Panc1 (cell line): ENCODE measurements at regions not wholly inside any gene's neighbourhood (a gene's known extent, or its start where the extent isn't known, plus 50 kb on each side); places are given as distances from the start of the nearest gene placed in this dataset.

Source experiments
- ATAC-seq: fragments of 200-7000 bp; cut with Tn5 transposase; 2 replicates; pipeline ENCODE4 v1.9.1; 2020; ENCODE audit warnings: mild to moderate bottlenecking, moderate library complexity
- BruUV-seq: library from RNA; stranded (reverse); fragments of 400-500 nt; replicated peaks from 2 replicates; lab custom pipeline; 2021; lab: Mats Ljungman, UMichigan
- CTCF ChIA-PET: fragments of 300-600 bp; sonication (Branson Sonifier 250); formaldehyde crosslinking; loops from one replicate; lab custom pipeline; 2022; ENCODE audit warnings: antibody characterized with exemption; lab: Charles Lee
- POLR2A ChIA-PET: fragments of 300-600 bp; sonication (Branson Sonifier 250); formaldehyde crosslinking; loops from one replicate; lab custom pipeline; 2022; ENCODE audit warnings: antibody characterized with exemption; lab: Charles Lee
- DNase-seq: peaks from one replicate; pipeline ENCODE4 v3.0.0-alpha.2; 2010; ENCODE audit warnings: low read depth, low spot score
- H3K27ac ChIP-seq: 2 replicates; pipeline ENCODE4 v1.5.1; 2011; ENCODE audit warnings: mild to moderate bottlenecking, low read length, inconsistent platforms
- H3K27me3 ChIP-seq: fragments of 200-500 bp; sonication (Bioruptor generic); 2 replicates; pipeline ENCODE4 v1.6.0; 2014; ENCODE audit warnings: low read length, inconsistent platforms; ENCODE audit not compliant: control insufficient read depth, insufficient read depth
- H3K36me3 ChIP-seq: fragments of 200-500 bp; sonication (Bioruptor generic); 2 replicates; pipeline ENCODE4 v1.5.1; 2014; ENCODE audit warnings: inconsistent platforms, mild to moderate bottlenecking, low read length, moderate library complexity; ENCODE audit not compliant: control insufficient read depth, insufficient read depth
- H3K4me1 ChIP-seq: 2 replicates; pipeline ENCODE4 v1.5.1; 2011; ENCODE audit warnings: inconsistent platforms, mild to moderate bottlenecking, low read length, moderate library complexity; ENCODE audit not compliant: control insufficient read depth, insufficient read depth
- H3K4me3 ChIP-seq, 2 experiments: 2 replicates each; pipeline ENCODE4 v1.5.1; 2011 to 2012; ENCODE audit warnings: low read depth in 2 of 2, low read length in 2 of 2, mild to moderate bottlenecking in 2 of 2, inconsistent platforms in 1 of 2, moderate library complexity in 1 of 2
- H3K9me3 ChIP-seq: fragments of 200-500 bp; sonication (Bioruptor generic); 2 replicates; pipeline ENCODE4 v1.5.1; 2014; ENCODE audit warnings: low read depth, mild to moderate bottlenecking, inconsistent platforms, low read length, moderate library complexity; ENCODE audit not compliant: control insufficient read depth, insufficient read depth
- CTCF ChIP-seq: fragments of 450-650 bp; IDR thresholded peaks from 2 replicates; pipeline ENCODE4 v1.5.1; 2017; ENCODE audit warnings: mild to moderate bottlenecking
- POLR2AphosphoS5 ChIP-seq: IDR thresholded peaks from 2 replicates; pipeline ENCODE4 v1.6.1; 2012; ENCODE audit warnings: mild to moderate bottlenecking, low read depth, low read length, moderate library complexity
- REST ChIP-seq, 2 experiments: IDR thresholded peaks; 2 replicates each; pipeline ENCODE4 v1.6.1; 2011 to 2012; ENCODE audit warnings: low read depth in 2 of 2, control low read depth in 1 of 2, low read length in 1 of 2, mild to moderate bottlenecking in 1 of 2, moderate library complexity in 1 of 2; ENCODE audit not compliant: insufficient read depth in 1 of 2
- SIN3A ChIP-seq: IDR thresholded peaks from 2 replicates; pipeline ENCODE4 v1.6.1; 2012; ENCODE audit warnings: low read depth, mild to moderate bottlenecking, low read length, moderate library complexity, borderline replicate concordance; ENCODE audit not compliant: insufficient read depth
- TCF7L2 ChIP-seq: IDR thresholded peaks from 2 replicates; pipeline ENCODE4 v1.6.1; 2011; ENCODE audit warnings: mild to moderate bottlenecking, low read depth, low read length, inconsistent platforms
- in situ Hi-C: cut with HindIII; loops from 2 replicates; pipeline ENCODE4 v1.10.0; 2016; ENCODE audit warnings: low sequenced_read_pairs, low pct_unique_long_range_greater_than_20kb
- intact Hi-C: fragments of 100-400 bp; cut with micrococcal nuclease; formaldehyde crosslinking; loops from one replicate; pipeline ENCODE4 v1.10.0; 2022; ENCODE audit not compliant: unreplicated experiment

GRCh38 chr20:39390186-39390585 lies 428.0 kb downstream of the DHX35 start:
- no peak for DNase-seq
- intact Hi-C loops (no loop called here), in situ Hi-C loops (no loop called here)
- TF ChIP-seq CTCF = no peak
- no peak for TF ChIP-seq SIN3A
- TF ChIP-seq POLR2AphosphoS5 = no peak
- no peak for TF ChIP-seq REST (IDR thresholded peaks at IDR 0.05; ENCODE audit: insufficient read depth in 1 of 2, low read depth in 2 of 2, low read length in 1 of 2)
- TF ChIP-seq TCF7L2 = no peak
- no TSS peak for BruUV-seq
- H3K27ac ChIP-seq = no peak overlapping the region
- H3K9me3 ChIP-seq = no peaks in the 10 kb centered on the region
- ChIA-PET CTCF (no interaction called here), POLR2A (no interaction called here)
- no peak overlapping the region for H3K4me3 ChIP-seq
- H3K27me3 ChIP-seq = no peaks in the 10 kb centered on the region
- H3K36me3 ChIP-seq = no peaks in the 10 kb centered on the region
- no peak for ATAC-seq
- H3K4me1 ChIP-seq = no peaks in the 10 kb centered on the region

GRCh38 chr20:39381595-39381994 lies 419.5 kb downstream of the DHX35 start:
- no peak overlapping the region for H3K27ac ChIP-seq
- intact Hi-C loops = no loop called here
- ChIA-PET POLR2A (no interaction called here), CTCF (no interaction called here)
- H3K27me3 ChIP-seq = no peaks in the 10 kb centered on the region
- H3K4me1 ChIP-seq = no peaks in the 10 kb centered on the region
- no peak overlapping the region for H3K4me3 ChIP-seq
- no peaks in the 10 kb centered on the region for H3K36me3 ChIP-seq
- BruUV-seq = no TSS peak
- no peaks in the 10 kb centered on the region for H3K9me3 ChIP-seq
- TF ChIP-seq CTCF (no peak), POLR2AphosphoS5 (no peak), SIN3A (no peak), TCF7L2 (no peak), REST (IDR thresholded peaks at IDR 0.05; ENCODE audit: insufficient read depth in 1 of 2, low read depth in 2 of 2, low read length in 1 of 2) (no peak)
- ATAC-seq = no peak
- no peak for DNase-seq
- in situ Hi-C loops = no loop called here
